Cerebellar cortex (tissue), 1 donor: ENCODE measurements at regions not wholly inside any gene's neighbourhood (a gene's known extent, or its start where the extent isn't known, plus 50 kb on each side); places are given as distances from the start of the nearest gene placed in this dataset.

Experiments
- DNase-seq: peaks from one replicate; pipeline ENCODE4 v3.0.0-alpha.2; 2015; ENCODE audit warnings: low spot score

DNA sequence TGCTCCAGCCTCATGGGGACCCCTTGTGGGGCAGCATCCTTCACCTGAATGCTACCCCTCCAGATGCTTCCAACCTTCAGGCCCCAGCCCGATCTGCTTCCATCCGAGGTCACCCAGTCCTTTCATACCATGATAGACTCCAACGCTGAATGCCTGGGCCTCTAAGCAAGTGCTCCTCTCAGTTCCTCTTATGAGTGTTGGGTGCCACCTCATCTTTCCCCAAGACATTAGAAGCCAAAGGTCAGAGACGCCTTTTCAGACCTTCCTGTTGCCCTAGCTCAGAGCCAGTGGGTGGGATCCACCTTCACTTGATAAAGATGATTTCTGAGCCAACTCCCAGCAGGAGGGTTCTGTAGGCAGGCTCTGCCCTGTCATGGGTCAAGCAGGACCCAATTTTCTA, 174.5 kb upstream of the MGAT5 start:
- DNase-seq, result no peak

DNA sequence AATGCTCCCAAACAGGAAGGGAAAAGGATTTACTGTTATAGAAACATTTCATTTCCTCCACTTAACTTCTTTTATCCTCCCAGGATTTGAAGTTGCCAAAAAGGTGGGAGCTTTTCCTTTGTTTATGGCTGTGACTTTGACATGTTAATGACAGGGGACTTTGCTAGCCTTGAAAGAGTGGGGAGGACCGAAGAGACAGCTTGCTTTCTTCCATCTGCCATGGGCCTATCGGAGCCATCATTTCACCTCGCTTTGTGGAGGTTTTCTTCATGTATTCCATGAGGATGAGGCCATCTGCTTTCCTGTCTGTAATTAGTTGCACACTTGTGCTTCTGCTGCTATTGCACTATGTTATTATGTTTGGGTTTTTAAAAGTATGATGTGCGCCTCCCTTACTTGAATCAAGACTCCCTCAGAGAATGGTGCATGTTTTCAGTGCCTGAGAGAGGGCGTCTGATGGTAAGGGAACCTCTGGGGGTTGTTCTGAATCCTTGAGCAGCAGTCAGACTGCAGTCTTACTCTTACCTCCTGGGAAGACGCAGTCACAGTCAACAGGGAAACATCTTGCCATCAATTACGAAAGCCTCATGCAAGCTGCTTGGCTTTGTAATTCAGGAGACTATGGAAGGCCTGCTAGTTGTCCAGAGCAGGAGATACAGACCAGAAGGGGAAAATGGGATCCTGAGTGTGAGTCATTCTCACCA, 173.3 kb upstream of the MGAT5 start:
- peak; percentile 18 for DNase-seq

DNA sequence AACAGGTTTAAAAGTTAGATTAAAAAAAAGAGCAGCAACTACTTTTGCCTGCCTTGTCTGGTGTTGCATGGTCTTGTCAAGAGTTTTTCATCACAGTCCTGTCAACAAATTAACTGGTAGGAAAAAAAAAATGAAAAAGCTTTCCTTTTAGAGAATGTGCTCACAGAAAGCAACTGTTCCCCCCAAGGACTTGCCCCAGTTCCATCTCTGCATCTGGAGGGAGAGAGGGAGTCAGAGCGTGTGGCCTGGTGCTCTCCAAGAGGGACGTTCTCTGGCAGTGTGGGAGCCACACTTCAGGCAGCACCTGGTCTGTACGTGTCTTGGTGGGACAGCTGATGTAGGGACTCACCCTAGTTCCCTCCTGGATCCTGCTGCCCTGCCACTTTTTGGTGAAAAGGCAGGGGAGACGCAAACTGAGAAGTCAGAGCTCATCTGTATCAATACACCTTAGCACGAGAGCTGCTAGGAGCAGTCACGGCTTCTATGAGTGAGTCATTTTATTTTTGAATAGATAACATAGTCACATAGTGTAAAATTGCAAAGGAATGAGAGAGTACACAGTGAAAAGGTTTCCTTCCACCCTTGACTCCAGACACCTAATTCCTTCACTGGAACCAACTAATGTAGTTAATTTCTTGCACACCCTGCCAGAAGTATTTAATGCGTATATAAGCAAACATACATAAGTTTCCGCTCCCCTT, 172.5 kb upstream of the MGAT5 start:
- no peak for DNase-seq

DNA sequence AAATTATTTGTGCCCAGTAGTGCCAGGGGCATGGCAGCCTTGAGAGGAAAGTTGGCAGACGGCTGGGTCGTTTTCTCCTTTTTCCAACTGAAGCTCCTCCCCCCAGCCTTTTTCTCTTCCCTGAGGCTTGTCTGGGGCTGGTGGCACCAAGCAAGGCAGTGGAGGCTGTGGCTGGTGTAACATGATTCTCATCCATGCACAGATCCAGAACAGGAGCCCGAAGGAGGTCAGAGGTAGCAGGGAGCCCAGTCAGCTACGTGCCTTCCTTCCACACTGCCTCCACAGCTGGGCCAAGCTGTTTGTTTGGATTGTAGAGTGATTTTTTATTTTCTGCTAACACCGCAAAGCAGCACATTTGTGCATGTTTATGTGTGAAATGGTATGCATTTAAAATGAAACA, 170.3 kb upstream of the MGAT5 start:
- DNase-seq, result no peak

DNA sequence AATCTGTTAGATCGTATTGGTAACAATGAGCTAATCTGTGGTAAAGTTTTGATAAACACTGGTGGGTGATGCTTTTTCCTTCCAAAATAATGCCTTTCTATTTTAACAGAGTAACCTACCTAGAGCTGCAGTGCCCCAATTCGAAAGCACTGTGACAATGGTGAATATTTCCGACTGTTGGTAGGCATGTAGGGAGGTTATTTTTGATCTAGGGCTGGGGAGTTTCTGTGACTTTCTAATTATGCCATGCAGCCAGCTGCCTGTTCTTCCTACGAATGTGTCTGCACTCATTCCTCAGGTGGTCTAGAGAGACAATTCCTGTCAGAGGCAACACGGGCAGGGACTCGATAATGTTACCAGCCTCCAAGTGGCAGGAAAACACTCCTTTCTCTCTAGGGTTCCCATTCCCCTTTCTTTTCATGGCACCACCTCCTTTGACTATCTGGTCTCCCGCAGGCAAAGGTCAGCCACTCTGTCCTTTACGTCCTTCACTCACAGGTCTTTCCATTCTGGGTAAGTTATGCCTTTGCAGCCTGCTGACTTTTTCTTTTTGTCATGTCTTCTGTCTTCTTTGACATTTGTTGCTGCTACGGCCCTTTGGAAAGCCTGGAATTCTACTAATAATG, 167.2 kb upstream of the MGAT5 start:
- DNase-seq, result no peak

DNA sequence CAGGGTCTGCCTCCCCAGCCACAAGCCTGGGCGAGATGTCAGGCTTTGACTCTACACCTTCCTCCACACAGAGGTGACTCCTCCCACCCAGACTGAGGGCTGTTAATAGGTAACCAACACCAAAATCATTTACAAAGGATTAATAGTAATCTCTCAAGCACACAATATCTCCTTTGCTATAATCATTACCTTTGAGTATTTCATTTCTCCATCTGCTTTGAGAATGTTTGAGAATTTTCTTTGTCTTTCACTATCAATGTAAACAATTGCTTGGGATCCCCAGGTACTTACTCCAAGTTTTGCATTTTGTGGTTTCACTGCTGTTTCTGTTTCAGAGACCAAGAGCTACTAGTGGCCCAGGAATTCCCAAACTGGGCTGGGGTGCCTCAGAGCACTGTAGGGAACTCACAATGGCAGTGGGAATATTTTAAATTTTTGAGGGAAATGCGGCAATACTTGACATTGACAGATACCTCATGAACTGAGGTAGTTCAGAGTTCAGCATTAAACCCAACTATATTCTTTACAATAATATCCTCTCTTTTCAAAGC, 166.4 kb upstream of the MGAT5 start:
- DNase-seq, result no peak

DNA sequence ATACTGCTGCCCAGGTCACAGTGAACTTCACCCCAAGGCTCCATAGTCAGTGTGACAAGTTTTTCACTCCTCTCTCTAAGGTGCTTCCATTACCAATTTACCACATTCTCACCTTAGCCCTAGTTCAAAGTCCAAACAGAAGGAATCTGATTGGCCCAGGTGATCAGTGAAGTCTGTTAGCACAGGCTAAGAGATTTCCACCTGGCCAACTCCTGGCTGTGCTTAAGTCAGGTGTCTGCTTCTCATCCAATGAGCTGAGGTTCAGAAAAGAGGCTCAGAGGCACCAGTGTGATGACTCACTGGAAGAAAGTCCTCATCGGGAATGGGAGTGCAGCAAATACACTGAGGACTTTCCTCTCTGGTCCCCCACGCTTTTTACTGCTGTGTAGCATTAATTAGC, 164.4 kb upstream of the MGAT5 start:
- DNase-seq, result no peak

DNA sequence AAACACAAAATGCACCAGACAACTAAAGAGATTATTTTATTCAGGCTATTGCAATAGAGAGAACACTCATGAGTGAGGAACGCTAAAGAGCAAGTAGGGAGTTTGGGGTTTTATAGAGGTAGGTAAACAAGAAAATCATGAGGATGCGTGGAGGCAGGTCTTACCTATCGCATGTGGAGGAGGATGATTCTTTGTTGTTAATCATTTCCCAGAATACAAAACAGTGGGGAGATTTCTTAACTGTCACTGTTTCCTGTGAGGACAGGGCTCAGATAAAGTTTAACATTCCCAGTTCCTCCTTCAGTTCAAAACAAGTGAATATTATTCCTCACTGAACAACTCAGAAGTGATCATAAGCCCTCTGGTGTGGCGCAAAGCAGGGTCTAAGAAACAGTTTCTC, 156.1 kb upstream of the MGAT5 start:
- no peak for DNase-seq

DNA sequence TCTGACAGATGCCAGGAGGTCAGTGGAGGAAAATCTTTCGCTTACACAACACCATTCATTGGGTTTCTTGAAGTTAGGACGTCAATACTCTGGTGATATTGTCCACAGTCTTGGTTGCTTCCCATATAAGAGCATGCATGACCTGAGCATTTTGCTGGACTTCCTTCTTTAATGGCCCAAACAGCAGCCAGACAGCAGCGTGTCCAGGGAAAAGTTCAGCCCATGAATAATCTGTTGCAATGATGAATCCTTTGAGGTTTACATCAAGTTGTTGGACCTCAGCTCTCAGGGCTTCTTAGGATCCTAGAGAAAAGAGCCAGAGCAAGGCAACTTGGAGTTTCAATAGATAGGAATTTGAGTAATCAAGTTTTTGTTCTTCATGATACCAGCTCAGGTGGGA, 155.6 kb upstream of the MGAT5 start:
- no peak for DNase-seq

DNA sequence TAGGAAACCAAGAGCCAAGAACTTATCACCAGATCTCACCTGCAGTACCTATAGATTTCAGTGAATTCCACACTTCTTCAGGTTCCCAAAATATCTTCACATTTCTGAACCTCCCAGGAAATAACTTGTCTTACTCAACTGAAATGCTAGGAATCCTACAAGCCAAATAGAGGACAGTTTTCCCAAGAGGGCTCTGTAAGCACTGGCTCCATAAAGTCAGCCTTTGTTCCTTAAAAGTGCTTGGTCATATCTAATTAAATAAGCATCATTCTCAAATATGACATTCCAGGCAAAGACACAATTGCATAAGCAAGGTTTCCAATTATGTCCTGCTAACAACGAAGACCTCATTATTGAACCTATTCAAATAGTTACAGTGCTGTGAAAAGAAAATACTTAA, 154.6 kb upstream of the MGAT5 start:
- no peak for DNase-seq

DNA sequence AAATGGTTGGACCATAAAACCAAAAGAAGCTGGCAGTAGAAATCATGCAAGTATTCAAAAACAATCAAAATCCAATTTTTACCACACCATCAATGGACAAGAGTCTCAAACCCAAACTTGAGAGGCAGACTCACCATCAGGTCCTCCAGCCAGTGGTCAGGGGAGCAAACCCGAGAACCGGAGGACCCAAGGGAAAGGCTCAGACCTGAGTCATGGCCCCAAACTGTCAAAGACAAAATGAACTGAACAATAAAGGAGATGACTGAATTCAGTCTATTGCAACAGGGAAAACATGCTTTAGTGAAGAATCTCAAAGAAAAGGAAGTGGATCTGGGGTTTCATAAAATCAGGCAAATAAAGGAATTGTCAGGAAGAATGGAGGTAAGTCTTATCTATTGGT, 150.7 kb upstream of the MGAT5 start:
- DNase-seq, result no peak

DNA sequence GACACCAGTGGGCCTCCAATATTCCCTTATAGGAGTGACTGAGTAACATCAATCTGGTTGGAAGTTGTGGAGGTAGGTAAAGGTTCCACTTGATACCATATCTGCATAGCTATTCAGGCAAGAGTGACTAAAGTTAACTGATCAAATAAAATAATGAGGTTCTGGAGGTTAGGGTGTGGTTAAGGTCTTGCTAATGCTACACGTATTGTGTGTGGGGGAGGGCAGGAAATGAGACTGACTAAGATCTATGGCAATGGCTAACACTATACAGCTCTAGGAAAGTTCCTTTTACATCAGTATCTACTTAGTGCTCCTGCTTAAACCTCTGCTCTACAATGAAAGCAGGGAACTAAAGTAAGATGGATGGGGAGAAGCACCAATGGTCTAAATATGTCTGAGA, 149.1 kb upstream of the MGAT5 start:
- no peak for DNase-seq

DNA sequence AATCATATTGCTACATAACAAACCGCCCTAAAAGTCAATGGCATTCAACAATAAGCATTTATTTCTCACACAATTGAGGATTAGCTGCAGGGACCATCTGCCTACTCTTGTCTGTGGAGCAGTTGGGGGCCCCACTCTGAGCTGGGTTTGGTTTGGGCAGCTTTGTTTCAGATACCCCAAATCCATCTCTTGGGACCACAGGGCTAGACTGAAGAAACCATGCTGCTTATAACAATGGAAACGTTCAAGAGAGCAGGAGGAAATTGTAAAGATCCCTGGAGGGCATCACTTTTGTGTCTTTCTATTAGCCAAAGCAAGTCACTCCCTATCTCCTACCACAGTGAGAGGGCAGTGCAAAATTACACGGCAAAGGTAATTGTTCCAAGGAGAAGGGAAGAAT, 146.5 kb upstream of the MGAT5 start:
- no peak for DNase-seq

DNA sequence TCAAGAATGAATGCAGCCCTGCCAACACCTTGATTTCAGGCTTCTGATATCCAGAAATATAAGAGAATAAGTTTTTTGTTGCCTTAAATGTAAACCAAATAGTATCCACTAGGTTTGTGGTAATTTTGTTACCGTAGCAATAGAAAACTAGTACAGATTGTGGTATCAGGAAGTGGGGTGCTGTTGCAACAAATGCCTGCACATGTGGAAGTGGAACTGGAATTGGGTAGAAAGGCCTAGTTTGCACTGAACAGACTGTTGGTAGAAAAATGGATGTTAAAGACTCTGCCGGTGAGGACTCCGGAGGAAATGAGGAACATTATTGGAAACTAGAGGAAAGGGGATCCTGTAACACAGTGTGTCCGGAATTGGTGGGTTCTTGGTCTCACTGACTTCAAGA, 145.8 kb upstream of the MGAT5 start:
- DNase-seq, result no peak

DNA sequence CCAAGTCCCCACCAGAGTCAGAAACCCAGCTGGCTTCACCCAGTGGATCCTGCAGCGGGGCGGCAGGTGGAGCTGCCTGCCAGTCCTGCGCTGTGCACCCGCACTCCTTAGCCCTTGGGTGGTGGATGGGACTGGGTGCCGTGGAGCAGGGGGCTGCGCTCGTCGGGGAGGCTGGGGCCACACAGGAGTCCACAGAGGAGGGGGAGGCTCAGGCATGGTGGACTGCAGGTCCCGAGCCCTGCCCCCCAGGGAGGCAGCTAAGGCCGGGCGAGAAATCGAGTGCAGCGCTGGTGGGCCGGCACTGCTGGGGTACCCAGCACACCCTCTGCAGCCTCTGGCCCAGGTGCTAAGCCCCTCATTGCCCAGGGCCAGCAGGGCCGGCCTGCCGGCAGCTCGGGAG, 144.6 kb upstream of the MGAT5 start:
- DNase-seq, result no peak

DNA sequence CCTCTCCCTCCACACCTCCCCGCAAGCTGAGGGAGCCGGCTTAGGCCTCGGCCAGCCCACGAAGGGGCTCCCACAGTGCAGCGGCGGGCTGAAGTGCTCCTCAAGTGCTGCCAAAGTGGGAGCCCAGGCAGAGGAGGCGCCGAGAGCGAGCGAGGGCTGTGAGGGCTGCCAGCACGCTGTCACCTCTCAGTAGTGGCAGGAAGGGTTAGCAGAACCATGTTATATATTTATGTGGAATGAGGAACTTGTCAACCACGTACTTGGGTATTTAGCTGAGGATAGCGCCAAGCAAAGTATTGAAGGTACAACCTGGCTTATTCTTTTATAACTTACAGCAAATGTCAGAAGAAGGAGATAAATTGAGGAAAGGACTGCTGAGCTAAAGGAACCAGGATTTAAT, 144.1 kb upstream of the MGAT5 start:
- DNase-seq, result no peak

DNA sequence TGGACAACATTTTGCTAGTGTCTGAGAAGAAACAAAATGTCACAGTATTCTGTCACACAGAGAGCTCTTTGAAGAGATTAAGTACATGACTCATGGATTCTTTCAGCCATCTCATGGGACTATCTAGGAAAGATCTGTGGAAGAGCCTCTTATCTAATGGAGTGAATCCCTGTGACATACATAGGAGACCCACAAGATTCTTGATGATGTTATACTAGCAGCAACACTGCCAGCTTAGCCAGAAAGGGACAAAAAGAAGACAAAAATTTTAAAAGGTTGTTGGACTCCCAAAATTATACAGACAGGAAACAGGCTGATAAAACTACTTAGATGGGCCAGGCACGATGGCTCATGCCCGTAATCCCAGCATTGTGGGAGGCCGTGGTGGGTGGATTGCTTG, 143.3 kb upstream of the MGAT5 start:
- no peak for DNase-seq

DNA sequence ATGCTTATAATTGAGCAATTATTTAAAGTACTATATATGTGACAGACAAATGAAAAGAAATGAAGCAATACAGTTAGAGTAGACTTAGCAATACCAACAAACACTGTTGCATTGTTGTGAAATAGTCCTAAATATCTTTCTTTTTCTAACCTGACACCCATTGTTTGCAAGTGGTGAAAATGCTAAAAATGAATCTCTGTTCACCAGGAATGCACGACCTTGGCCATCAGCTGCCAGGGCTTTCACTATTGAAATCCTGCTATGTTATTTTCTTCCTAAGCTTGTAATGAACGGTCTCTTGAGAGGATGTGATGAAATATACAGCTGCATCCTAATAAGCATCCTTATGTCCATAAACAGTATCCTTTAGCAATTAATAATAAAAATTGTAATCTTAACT, 136.2 kb upstream of the MGAT5 start:
- DNase-seq, result no peak

DNA sequence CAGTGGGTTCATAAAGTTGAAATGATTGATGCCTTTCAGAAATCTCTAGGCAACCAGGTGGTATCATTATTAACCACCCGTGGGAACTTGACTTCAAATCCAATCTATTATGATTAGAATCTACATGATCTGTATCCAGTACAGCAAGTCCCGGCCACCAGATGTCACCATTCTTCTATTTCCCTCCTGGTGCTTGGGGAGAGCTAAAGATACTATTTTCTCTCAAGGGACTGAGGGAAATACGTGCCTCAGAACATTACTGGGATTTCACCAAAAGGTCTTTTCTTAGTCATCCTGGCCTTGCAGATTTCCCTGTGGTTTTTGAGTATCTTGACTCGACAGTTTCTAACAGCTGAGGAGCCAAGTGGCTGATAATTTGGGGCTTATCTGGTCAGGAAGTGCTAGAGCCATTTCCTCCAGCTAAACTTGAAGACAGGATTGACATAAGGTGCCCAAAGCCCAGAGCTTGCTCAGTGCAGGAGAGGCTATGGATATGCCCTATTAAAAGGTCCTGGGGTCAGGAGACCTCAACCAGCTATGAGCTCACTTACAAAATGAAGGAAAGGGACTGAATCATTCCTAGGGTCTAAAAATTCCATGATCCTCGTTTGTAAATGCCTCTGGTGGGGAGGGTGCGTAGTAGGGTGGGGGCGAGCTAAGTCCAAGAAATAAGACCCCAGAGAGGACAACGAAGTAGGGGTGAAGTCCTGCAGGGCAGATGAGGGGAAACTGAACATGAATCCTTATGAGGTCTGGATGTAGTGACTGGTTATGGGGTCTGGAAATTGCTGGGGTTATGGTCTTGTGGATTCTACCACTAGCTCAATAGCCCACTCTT, 135.4 kb upstream of the MGAT5 start:
- peak; percentile 94 for DNase-seq

DNA sequence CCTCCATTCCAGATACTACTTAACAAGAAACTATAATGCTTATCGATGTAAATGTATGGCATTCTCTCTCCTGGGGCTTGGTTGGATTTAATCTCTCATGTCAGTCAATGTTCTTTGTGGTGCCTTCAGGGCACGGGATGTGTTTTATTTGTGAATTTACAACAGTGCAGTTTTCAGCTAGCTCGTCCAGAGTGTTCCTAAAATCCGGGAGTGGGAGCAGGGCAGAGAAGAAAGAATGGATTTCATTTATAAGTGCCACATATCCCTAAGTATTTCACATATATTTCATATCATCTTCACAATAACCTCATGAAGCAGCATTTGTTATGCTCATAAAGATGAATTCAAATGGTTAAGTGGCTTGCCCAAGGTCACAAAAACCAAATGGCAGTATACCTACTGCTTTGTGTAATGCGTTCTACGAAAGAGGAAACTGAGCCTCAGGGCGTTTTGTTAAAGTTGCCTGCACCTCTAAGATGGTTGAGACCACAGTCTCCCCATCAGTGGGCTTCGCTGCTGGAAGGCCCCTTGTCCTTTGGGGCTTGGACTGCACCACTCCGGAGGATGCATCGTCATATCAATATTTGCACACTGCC, 134.7 kb upstream of the MGAT5 start:
- DNase-seq, result no peak

DNA sequence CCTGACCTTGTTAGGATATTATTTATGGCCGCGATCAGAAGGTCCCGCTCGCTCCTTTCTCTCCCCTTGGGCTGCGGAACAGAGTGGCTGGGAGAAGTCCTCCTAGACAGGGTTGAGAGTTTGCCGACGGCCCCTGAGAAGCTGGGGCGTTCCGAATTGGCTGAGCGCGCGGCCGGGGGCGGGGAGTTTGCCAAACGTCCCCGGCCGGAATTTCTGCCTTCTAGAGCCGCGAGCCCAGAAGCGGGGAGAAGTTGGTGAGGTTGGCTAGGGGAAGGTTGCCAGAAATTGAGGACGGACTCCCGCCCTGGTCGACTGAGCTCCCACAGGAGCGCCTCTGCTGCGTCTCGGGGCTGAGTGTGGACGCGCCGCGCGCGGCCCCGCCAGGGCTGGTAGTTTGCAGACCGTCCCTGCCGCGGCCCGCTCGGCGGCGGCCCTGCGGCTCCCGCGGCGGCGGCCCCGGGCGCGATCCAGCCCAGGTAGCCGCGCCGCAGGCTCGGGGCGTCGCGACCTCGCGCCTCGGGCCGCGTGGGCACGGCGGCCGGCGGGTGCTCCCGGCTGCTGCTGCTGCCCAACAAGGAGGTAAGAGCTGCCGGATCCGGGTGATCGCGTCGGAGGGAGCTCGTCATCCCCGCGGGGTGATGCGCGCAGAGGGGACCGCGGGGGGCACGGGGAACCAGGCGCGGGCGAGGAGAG, 134.0 kb upstream of the MGAT5 start:
- DNase-seq, result peak; percentile 88

DNA sequence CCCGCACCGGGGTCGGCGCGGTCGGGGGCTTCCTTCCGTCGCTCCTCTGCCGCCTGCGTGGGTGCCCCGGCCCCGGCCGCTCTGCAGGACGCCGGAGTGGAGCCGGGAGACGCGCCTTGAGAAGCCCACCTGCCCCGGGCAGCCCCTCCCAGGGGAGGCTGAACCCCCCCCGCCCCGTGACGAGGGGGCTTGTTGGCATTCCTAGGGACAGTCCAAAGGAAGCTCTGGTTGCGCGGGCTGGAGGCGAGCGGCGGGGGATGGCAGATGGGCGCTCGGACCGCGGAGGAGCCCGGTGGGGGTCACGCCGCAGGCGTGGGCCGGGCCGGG, 133.5 kb upstream of the MGAT5 start:
- DNase-seq, result no peak
